Stomach smooth muscle (tissue), 2 donors: ENCODE measurements at regions not wholly inside any gene's neighbourhood (a gene's known extent, or its start where the extent isn't known, plus 50 kb on each side); places are given as distances from the start of the nearest gene placed in this dataset.

ENCODE experiments used
- H3K27ac ChIP-seq: one replicate; pipeline ENCODE4 v1.7.0; 2013; ENCODE audit warnings: mild to moderate bottlenecking, low read length, inconsistent platforms
- H3K27me3 ChIP-seq, 2 donors: one replicate each; pipeline ENCODE4 v1.7.0; 2013; ENCODE audit warnings: low read length in 2 of 2; ENCODE audit not compliant: insufficient read depth in 2 of 2, control insufficient read depth in 1 of 2
- H3K36me3 ChIP-seq, 2 donors: one replicate each; pipeline ENCODE4 v1.7.0; 2013; ENCODE audit warnings: low read length in 2 of 2; ENCODE audit not compliant: control insufficient read depth in 2 of 2, insufficient read depth in 2 of 2
- H3K4me1 ChIP-seq: one replicate; pipeline ENCODE4 v1.7.0; 2013; ENCODE audit warnings: low read length; ENCODE audit not compliant: control insufficient read depth, insufficient read depth
- H3K4me3 ChIP-seq, 2 donors: one replicate each; pipeline ENCODE4 v1.7.0; 2013; ENCODE audit warnings: low read length in 2 of 2
- H3K9ac ChIP-seq, 2 donors: one replicate each; pipeline ENCODE4 v1.7.0; 2013; ENCODE audit warnings: low read length in 2 of 2, mild to moderate bottlenecking in 1 of 2
- H3K9me3 ChIP-seq, 2 donors: one replicate each; pipeline ENCODE4 v1.7.0; 2013; ENCODE audit warnings: low read length in 2 of 2; ENCODE audit not compliant: control insufficient read depth in 2 of 2
- donor health status: healthy.
- donor health status: Pancreatic carcinoma.

DNA sequence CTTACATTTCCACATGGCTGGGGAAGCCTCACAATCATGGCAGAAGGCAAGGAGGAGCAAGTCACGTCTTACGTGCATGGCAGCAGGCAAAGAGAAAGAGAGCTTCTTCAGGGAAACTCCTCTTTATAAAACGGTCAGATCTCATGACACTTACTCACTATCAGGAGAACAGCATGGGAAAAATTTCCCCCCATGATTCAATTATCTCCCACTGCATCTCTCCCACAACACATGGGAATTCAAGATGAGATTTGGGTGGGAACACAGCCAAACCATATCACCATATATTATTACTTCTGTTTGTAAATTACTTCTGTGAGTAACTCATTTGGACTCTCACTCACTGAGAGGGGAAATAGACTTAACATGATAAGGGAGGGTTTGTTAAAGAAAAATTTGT, 1496.8 kb upstream of the TMEM132C start:
- Histone ChIP-seq H3K9ac (no peak overlapping the region), H3K4me1 (no peaks in the 10 kb centered on the region), H3K4me3 (no peak overlapping the region), H3K27ac (no peak overlapping the region), H3K27me3 (no peaks in the 10 kb centered on the region), H3K36me3 (no peaks in the 10 kb centered on the region), H3K9me3 (no peaks in the 10 kb centered on the region)

DNA sequence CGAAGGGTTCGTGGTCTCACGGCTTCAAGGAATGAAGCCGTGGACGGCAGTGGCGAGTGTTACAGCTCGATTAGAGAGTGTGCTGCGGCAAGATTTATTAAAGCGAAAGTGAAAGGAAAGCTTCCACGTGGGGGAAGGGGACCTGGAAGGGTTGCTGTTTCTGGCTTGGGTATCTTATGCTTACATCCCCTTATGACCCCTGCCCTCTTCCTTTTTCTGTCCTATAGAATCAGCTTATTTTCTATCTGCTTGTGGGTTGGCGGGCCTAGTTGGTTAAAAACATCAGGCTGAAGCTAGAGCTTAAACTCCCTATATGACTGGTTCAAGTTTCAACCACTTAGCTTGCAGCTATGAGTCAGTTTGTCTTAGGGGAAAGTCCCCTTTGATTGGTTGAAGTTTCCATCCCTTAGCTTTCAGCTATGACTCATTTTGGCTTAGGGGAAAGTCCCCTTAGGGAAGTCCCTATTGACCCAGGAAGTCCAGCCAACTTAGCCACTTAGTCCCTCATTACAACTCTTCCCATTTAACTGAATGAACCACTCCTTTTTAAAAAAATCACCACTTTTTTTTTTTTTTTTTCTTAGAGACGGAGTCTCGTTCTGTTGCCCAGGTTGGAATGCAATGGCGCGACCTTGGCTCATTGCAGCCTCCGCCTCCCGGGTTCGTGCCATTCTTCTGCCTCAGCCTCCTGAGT, 1494.7 kb upstream of the TMEM132C start:
- Histone ChIP-seq H3K27ac (no peak overlapping the region), H3K9ac (no peak overlapping the region), H3K9me3 (no peaks in the 10 kb centered on the region), H3K27me3 (no peaks in the 10 kb centered on the region), H3K4me1 (peaks cover 2% of the 10 kb centered on the region), H3K36me3 (no peaks in the 10 kb centered on the region), H3K4me3 (peak overlapping the region; percentile 23 to 24)

DNA sequence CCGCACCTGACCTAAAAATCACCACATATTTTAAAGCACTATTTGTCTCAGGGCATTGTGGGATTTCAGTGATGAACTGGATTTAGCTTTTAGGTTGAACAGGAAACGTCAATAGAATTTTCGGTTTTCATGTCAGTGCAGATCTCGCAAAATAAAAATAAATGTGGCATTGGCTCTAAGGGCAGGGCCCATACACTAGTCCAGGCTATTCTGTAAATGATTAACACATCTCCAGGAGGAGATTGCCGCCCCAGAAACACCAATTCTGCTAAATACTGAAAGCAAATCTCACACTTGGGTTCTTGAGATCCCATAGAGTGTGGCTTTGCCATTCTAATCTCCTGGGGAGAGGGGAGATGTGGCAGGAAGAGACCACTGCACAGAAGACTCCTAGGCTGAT, 1494.0 kb upstream of the TMEM132C start:
- H3K36me3 ChIP-seq: no peaks in the 10 kb centered on the region
- no peaks in the 10 kb centered on the region for H3K27me3 ChIP-seq
- peaks cover 2% of the 10 kb centered on the region for H3K4me1 ChIP-seq
- no peak overlapping the region for H3K9ac ChIP-seq
- H3K27ac ChIP-seq: no peak overlapping the region
- no peak overlapping the region for H3K4me3 ChIP-seq
- no peaks in the 10 kb centered on the region for H3K9me3 ChIP-seq

DNA sequence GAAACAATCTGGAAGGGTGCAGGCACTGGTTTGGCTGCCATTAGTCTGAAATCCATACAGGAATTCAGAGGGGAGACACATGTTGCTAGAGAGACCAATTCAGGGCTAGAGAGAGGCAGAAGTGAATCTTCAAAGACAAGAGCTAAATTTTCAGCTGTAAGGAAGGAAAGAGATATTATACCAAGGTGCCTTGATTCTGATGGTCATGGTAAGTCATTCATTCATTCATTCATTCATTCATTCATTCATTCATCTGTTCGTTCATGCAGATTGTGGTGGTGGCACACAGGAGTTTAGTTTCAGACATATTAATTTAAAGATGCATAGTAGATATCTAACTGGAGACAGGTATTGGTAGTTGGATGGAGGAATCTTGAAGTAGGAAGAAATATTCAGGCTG, 1493.5 kb upstream of the TMEM132C start:
- peaks cover 2% of the 10 kb centered on the region for H3K4me1 ChIP-seq
- no peak overlapping the region for H3K4me3 ChIP-seq
- H3K36me3 ChIP-seq: no peaks in the 10 kb centered on the region
- no peaks in the 10 kb centered on the region for H3K27me3 ChIP-seq
- no peaks in the 10 kb centered on the region for H3K9me3 ChIP-seq
- H3K27ac ChIP-seq: no peak overlapping the region
- H3K9ac ChIP-seq: no peak overlapping the region

DNA sequence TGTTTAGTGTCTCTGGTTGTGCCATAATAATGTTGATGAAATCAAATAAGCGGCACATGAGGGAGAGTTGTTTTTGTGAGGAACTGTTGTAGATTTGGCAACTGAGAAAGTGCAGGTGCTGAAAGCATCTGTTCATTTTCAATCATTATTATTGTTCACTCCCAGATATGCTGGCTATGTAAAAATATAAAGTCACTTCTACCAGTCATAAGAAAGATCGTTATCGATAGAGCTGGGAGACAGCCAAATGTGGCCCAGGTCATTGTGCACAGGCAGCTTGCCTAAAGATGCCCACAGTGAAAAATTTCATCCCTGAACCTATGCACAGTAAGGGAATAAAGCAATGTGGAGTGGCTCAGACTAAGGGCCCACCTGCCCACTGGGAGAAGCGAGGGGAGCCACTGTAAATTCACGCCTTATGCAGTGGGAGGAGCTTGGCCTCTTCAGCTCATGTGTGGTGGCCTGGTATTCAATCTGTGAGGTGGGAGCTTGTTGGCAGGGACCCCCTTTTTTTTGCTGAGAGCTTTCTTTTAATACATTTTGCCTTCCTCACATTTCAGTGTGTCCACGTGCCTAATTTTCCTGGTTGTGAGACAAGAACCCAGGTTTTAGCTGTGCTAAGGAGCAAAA, 1490.8 kb upstream of the TMEM132C start:
- H3K9ac ChIP-seq: no peak overlapping the region
- no peak overlapping the region for H3K4me3 ChIP-seq
- no peak overlapping the region for H3K27ac ChIP-seq
- no peaks in the 10 kb centered on the region for H3K9me3 ChIP-seq
- no peaks in the 10 kb centered on the region for H3K27me3 ChIP-seq
- peaks cover 2% of the 10 kb centered on the region for H3K4me1 ChIP-seq
- H3K36me3 ChIP-seq: no peaks in the 10 kb centered on the region

DNA sequence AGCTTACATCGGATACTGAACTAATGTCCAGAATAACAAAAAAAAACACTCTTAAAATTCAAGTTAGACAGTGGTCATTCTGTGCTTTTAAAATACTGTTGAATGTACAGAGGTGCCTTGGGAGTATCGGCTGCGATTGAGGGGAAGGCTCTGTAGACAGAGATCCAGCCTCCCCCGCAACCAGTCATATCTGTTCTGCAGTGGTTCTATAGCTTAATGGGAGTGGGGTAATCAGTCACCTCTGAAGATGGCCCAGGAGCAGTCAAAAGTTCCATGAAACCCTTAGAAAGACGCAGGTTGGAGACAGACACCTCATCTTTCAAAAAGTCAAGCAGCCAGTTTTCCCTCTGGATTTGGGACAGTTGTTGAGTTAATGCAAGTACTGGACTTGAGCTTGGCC, 1486.6 kb upstream of the TMEM132C start:
- Histone ChIP-seq H3K9me3 (no peaks in the 10 kb centered on the region), H3K27ac (no peak overlapping the region), H3K4me1 (peaks cover 2% of the 10 kb centered on the region), H3K27me3 (no peaks in the 10 kb centered on the region), H3K36me3 (no peaks in the 10 kb centered on the region), H3K4me3 (no peak overlapping the region), H3K9ac (no peak overlapping the region)

DNA sequence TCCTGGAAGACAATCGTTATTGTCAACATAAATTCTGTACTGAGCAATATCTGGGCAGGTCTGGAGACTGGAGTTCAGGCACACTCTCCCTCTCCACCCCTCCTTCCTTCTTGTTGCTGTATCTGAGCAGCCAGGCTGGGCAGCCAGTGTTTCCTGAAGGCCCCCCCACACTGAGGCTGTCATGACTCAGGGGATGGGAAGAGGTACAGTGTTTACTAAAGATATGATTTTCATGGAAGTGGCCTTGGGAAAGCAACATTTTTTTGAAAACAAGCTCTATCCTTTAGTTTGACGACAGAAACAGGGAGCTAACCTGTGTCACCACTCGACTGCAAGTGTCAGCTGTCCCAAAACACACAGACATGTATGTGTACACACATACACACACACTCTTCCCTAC, 1485.4 kb upstream of the TMEM132C start:
- Histone ChIP-seq H3K27ac (no peak overlapping the region), H3K27me3 (no peaks in the 10 kb centered on the region), H3K36me3 (no peaks in the 10 kb centered on the region), H3K9me3 (no peaks in the 10 kb centered on the region), H3K4me1 (no peaks in the 10 kb centered on the region), H3K4me3 (no peak overlapping the region), H3K9ac (no peak overlapping the region)

DNA sequence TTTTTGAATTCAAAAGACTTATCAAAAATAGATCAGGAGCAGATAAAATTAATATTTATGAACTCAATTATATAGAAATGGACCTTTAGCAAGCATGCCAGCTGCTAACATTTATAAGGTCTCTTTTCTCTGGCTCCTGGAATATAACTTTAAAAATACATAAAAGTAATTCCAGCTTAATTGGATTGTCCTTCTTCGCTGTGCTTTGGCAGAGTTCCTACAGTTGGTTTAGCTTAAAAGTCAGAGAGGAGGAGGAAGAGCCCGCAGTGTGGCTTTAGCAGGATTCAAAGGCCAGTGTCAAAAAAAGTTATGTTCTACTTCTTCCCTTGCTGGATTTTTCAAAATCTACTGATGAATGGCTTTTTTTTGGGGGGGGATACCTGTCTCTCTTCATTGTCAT, 1484.9 kb upstream of the TMEM132C start:
- H3K36me3 ChIP-seq: no peaks in the 10 kb centered on the region
- H3K27me3 ChIP-seq: no peaks in the 10 kb centered on the region

DNA sequence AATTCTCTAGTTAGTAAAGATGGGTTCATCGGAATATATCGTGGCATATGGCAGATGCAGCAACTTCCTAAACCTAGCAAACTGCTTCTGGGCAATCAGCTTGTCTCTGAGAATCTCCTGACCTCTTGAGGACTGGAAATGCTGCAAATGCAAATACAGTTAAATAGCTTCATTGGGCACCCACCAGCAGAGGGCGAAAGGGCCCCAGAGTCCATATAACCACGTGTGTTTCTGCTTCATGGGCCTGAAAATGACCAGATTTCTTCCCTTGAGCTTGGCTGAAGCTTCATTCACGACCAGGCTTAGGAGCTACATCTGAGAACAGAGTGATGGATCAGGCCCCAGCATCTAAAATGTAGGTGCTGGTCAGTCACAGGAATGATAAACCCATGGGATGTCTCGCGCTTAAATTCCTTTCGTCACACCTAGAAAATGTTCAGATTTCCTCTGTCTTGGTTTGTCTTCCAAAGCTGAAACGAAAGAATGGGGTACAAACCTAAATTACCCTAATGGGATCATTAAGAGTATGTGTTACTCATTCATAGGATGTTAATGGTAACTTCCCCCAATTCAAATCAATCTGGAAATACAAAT, 1482.5 kb upstream of the TMEM132C start:
- Histone ChIP-seq H3K4me1 (no peaks in the 10 kb centered on the region), H3K27ac (no peak overlapping the region), H3K27me3 (no peaks in the 10 kb centered on the region), H3K9me3 (peaks cover 0 to 2% of the 10 kb centered on the region in 2 donors), H3K9ac (no peak overlapping the region), H3K36me3 (no peaks in the 10 kb centered on the region), H3K4me3 (no peak overlapping the region)

More for the DNA sequence above, 1484.9 kb upstream of the TMEM132C start:
- H3K4me1 ChIP-seq: no peaks in the 10 kb centered on the region
- no peak overlapping the region for H3K4me3 ChIP-seq
- H3K9ac ChIP-seq: no peak overlapping the region
- H3K27ac ChIP-seq: no peak overlapping the region
- no peaks in the 10 kb centered on the region for H3K9me3 ChIP-seq

DNA sequence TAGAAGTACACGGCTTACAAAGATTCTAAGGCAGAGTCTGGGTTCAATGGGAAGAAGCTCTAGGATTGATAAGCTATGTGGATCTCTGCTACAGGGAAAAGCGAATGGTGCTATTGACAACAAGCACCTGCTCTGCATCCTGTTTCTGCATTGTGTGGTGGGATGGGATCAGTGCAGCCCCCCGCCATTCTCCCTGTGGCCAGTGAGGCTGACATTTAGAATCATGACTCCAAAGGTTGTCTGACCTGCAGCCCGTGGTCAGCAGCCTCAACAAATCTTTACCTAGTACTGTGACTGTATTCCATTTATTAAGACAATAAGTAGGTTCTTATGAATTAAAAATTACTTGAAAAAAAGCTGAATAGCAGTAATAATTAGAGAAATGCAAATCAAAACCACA, 1477.0 kb upstream of the TMEM132C start:
- no peaks in the 10 kb centered on the region for H3K4me1 ChIP-seq
- no peaks in the 10 kb centered on the region for H3K36me3 ChIP-seq
- H3K27me3 ChIP-seq: no peaks in the 10 kb centered on the region
- H3K9ac ChIP-seq: no peak overlapping the region
- H3K27ac ChIP-seq: no peak overlapping the region
- H3K4me3 ChIP-seq: no peak overlapping the region
- peaks cover 0 to 2% of the 10 kb centered on the region in 2 donors for H3K9me3 ChIP-seq

DNA sequence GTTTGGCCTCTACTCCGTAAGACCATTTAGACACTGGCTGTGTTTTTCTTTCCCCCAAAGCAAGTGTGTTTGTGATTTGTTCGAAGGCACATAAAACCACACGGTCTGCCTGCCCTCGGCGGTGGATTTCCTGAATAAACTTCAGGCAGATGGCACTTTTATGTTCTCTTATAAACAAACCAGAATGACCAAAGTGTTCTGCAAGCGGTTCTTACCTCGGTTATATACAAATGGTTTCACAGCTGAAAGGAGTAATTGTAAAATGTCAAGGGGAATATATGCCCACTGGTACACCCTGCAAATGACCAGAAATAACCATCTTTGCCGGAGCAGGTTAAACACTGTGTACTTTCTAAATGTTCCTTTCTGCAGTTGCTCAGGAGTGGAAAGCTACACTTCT, 1475.8 kb upstream of the TMEM132C start:
- Histone ChIP-seq H3K4me3 (no peak overlapping the region), H3K9me3 (peaks cover 0 to 2% of the 10 kb centered on the region in 2 donors), H3K27me3 (no peaks in the 10 kb centered on the region), H3K36me3 (no peaks in the 10 kb centered on the region), H3K9ac (no peak overlapping the region), H3K27ac (no peak overlapping the region), H3K4me1 (no peaks in the 10 kb centered on the region)
